H7 (cell line): ENCODE measurements at regions not wholly inside any gene's neighbourhood (a gene's known extent, or its start where the extent isn't known, plus 50 kb on each side); places are given as distances from the start of the nearest gene placed in this dataset.

Source experiments
- DNase-seq: peaks from one replicate; pipeline ENCODE4 v3.0.0; 2012
- H3K27me3 ChIP-seq: 2 replicates; pipeline ENCODE4 v1.6.0; 2011; ENCODE audit warnings: mild to moderate bottlenecking, low read length; ENCODE audit not compliant: control insufficient read depth, insufficient read depth
- H3K36me3 ChIP-seq: replicated peaks from 2 replicates; pipeline ENCODE4 v1.5.1; 2011; ENCODE audit warnings: low read length; ENCODE audit not compliant: control insufficient read depth, insufficient read depth
- H3K4me3 ChIP-seq: 2 replicates; pipeline ENCODE4 v1.5.1; 2011; ENCODE audit warnings: low read depth, mild to moderate bottlenecking, control low read depth, low read length, moderate library complexity; ENCODE audit not compliant: insufficient read depth

DNA sequence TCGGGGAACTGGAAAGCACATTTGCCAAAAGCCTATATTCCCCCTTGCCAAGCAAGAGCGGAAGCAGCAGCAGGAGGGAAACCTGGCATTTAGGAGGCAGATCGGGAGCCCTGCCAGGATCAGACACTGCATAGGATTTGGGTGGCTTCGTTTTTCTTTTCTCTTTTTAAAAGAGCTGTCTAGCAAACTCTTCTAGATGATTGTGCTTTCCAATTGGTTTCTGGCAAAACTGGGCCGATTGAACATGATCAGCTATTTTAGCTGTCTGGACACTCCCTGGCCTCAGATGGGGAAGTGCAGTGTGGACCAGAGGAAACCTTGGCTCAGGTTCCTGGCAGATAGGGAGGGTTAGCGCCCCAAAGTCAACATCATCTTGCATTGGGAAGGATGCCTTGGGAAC is 414.0 kb upstream of the KAZN start:
- H3K27me3 ChIP-seq, result peaks cover 2% of the 10 kb centered on the region
- DNase-seq, result no peak
- H3K4me3 ChIP-seq, result no peak overlapping the region
- H3K36me3 ChIP-seq, result no peaks in the 10 kb centered on the region

DNA sequence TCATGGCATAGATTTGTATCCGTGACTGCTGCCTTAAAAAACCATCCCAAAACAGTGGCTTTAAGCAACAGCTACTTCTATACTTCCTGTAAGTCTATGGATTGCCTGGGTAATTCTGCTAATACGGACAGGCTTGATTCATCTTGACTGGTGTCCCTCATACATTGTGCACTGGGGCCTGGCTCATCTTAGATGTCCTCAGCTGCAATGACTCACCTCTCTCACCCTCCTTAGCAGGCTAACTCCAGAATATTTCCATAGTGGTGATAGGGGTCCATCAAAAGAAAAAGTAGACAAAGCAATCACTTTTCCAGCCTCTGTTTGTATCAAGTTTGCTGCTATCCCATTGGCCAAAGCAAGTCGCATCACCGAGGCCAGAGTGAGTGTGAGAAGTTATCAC is 409.1 kb upstream of the KAZN start:
- H3K4me3 ChIP-seq, result no peak overlapping the region
- peaks cover 3% of the 10 kb centered on the region; the same call in 1 of the 2 replicates for H3K27me3 ChIP-seq
- H3K36me3 ChIP-seq, result no peaks in the 10 kb centered on the region
- DNase-seq, result no peak

DNA sequence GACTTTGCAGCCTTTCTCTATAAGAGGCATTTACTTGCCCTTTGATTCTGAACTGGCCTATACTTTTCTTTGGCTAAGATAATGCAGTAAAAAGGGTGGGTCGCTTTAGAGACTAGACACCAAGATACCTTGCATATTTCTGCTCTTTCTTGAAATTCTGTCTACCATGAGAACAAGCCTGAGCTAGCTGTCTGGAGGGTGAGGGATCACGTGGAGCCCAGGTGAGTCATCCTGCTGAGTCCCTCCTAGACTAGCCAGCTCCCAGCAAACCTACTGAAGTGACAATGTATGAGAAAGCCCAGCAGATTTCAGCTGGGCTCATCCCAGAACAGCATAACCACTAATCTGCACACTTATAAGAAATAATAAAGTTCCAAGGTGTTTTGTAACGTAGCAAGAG is 408.0 kb upstream of the KAZN start:
- DNase-seq, result no peak
- H3K27me3 ChIP-seq, result peaks cover 3% of the 10 kb centered on the region; the same call in 1 of the 2 replicates

DNA sequence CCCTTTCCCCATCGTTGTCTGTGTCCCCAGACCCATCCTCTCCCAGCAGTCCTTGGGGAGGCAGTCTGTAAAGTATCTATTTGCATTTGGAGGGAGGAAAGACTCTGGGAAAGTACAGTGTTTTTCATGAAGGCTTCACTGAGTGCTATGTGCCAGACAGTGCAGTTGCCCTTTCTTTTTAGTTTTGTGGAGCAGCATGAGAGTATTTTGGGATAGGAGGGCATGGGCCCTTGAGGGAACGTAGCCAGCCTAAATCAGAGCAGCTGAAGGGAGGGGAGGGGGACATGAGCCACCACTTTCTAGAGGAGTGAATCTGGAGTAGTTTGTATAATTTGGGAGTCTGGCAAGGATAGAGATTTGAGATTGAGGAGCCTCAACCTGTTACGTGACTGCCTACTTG is 404.0 kb upstream of the KAZN start:
- no peaks in the 10 kb centered on the region for H3K36me3 ChIP-seq
- H3K27me3 ChIP-seq, result peaks cover 3% of the 10 kb centered on the region; the same call in 1 of the 2 replicates
- DNase-seq, result no peak
- no peak overlapping the region for H3K4me3 ChIP-seq

More for the DNA sequence above, 408.0 kb upstream of the KAZN start:
- H3K36me3 ChIP-seq, result no peaks in the 10 kb centered on the region
- no peak overlapping the region for H3K4me3 ChIP-seq

DNA sequence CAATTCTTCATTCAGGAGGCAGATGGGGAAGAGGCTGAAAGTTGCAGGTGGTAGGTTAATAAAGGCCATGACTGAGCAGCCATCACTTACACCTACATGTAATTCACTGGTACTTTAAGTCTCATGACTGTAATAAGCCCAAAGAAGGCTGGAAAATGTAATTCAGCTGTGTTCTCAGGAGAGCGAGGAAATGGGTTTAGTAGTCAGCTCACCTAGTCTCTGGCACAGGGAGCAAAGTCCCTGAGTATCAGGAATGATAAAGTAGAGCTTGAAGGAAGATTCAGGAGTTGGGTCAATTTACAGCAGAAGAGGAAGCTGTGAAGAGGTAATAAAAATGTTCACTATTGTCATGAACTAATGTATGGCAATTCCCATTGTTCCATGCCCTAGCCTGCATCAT is 393.4 kb upstream of the KAZN start:
- Histone ChIP-seq H3K27me3 (no peaks in the 10 kb centered on the region), H3K4me3 (no peak overlapping the region), H3K36me3 (no peaks in the 10 kb centered on the region)
- DNase-seq, result no peak

DNA sequence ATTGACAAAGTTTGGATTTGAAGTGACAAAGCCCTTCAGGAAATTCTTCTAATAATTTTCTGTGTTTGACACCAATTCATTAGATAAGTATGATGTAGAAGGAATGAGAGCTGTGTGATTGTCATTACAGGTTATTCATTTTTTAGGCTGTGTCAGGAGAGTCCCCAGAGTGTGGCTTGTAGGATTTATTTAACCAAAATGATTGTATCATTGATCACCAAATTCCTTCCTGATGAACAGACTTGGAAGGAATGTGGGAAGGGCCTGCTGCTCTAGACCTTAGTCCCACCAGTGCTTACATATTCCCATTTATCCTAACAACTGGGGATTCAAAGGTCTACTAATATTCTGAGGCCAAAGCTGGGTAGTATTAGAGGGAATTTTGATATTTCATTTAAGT is 383.3 kb upstream of the KAZN start:
- no peak overlapping the region for H3K4me3 ChIP-seq
- no peaks in the 10 kb centered on the region for H3K27me3 ChIP-seq
- no peak for DNase-seq
- H3K36me3 ChIP-seq, result no peaks in the 10 kb centered on the region

DNA sequence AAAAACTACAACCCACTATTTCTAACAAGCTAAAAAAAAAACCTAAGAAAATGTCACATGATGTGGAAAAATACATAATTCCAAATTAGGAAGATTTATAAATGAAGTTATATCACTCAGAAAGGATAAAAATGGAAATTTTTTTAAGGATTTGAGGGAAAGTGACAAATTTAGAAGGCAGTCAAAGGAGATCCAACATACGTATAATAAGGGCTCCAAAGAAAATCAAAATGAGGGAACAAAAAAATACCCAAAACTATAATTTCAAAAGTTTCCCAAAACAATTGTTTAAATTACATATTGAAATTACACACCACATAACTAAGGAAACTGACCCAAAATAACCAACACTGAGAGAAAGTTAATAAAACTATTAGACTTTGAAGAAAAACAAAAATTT is 381.1 kb upstream of the KAZN start:
- Histone ChIP-seq H3K36me3 (no peaks in the 10 kb centered on the region), H3K27me3 (no peaks in the 10 kb centered on the region), H3K4me3 (no peak overlapping the region)
- DNase-seq, result no peak

DNA sequence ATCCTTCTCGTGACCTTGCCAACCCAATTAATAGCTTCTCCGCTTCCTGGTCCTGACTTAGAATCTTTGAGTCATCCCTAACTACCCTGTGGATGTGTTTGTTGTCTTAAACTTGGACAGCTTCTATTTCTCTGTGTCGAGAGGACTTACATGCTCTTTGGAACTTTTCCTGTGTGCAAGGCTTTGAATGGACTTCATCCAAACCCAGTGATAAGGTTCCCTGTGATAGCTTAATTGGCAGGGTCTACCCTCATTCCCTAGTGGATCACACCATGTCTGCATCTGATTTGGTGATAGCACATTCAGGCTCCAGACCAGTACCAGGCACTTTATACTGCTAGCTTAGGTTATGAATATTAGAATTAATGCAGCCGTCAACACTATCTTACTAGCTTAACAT is 378.2 kb upstream of the KAZN start:
- no peak for DNase-seq
- no peak overlapping the region for H3K4me3 ChIP-seq
- H3K36me3 ChIP-seq, result no peaks in the 10 kb centered on the region
- no peaks in the 10 kb centered on the region for H3K27me3 ChIP-seq

DNA sequence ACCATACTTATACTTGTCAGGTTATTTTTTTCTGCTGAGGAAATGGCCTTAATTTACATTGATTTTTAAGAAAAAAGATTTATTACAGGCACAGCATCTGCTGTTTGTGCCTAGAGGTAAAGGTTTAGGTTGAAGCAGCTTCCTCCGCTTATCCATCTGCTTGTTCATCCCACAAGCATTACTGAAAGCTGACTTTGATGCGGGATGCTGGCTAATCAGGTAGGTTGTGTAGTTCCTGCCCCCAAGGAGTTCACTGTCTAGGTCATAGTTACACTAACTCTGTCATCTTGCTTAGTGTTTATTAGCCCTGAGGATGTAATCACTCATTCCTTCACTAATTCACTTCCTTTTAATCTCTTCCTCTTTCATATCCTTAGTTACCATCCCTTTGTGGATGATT is 377.7 kb upstream of the KAZN start:
- Histone ChIP-seq H3K36me3 (no peaks in the 10 kb centered on the region), H3K4me3 (no peak overlapping the region), H3K27me3 (no peaks in the 10 kb centered on the region)
- no peak for DNase-seq

DNA sequence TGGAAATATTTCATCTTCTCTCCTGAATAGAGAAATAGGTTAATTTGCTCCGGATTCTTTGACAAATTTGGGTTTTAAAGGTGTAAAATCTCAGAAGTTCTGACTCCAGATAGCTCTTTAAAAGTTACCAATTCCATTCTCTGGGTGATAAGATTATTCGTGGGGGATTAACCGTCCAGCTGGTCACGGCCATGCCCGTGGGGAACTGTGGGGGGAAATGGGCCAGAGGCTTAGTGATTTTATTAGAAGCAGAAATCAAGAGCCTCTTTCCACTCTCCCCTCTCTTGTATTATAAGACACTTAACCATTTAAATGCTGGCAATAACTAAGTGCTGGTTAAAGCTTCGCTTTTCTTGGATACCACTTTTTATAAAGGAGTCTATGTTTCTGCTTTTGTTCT is 376.4 kb upstream of the KAZN start:
- no peaks in the 10 kb centered on the region for H3K36me3 ChIP-seq
- no peak for DNase-seq
- no peak overlapping the region for H3K4me3 ChIP-seq
- H3K27me3 ChIP-seq, result no peaks in the 10 kb centered on the region

DNA sequence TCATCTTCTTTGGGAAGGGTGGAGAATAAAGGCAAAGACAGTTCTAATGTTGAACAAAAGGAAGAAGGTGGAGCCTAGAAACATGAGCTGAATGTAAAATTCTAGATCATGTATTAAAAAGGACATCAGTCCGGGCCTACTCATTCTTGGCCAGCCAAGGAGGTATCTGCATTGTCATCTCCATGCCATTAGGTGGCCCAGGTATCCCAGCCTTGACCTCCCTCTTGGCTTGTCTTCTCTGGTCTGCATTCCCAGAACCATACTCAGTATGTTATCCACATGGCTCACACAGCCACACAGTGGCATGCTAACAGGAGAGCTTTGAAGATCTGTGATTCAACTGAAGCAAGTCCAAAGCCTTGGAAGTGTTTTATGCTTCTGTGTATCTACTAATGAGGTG is 369.8 kb upstream of the KAZN start:
- no peak for DNase-seq
- H3K4me3 ChIP-seq, result no peak overlapping the region
- H3K36me3 ChIP-seq, result no peaks in the 10 kb centered on the region
- H3K27me3 ChIP-seq, result no peaks in the 10 kb centered on the region

DNA sequence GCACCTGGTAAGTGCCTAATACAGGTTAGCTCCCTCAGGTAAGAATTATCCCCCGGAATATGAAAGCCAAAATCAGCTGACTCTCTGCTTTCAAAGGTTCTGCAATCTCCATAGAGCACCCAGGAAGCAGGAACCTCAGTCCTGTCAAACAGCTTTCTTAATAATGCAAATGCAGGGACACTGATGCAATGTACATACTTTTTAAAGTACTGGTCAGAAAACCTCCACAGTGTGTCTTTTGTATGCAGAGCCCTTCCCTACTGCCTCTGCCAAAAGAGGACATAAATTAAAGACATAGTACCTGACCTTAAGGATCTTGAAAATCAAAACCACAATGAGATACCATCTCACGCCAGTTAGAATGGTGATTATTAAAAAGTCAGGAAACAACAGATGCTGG is 365.0 kb upstream of the KAZN start:
- Histone ChIP-seq H3K36me3 (no peaks in the 10 kb centered on the region), H3K4me3 (no peak overlapping the region), H3K27me3 (no peaks in the 10 kb centered on the region)
- DNase-seq, result no peak

DNA sequence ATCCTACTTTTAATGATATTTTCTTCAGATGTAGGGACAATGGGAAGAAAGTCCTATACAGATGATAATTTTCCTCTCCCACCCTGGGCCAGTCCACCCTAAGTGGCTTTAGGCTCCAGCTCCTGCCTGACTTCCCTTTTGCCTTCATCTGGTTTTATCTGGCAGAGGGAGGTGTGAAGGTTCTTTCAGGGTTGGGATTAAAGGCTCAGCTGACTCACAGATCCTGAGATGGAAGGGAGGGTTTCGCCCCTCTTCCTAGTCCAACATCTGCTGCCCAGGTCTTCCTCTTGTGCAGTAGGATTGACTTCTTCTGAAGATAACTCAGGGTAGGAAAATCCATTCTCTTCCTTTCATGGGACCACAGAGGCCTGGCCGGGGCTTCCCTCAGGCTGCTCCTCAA is 362.4 kb upstream of the KAZN start:
- Histone ChIP-seq H3K4me3 (no peak overlapping the region), H3K27me3 (no peaks in the 10 kb centered on the region), H3K36me3 (no peaks in the 10 kb centered on the region)
- no peak for DNase-seq

DNA sequence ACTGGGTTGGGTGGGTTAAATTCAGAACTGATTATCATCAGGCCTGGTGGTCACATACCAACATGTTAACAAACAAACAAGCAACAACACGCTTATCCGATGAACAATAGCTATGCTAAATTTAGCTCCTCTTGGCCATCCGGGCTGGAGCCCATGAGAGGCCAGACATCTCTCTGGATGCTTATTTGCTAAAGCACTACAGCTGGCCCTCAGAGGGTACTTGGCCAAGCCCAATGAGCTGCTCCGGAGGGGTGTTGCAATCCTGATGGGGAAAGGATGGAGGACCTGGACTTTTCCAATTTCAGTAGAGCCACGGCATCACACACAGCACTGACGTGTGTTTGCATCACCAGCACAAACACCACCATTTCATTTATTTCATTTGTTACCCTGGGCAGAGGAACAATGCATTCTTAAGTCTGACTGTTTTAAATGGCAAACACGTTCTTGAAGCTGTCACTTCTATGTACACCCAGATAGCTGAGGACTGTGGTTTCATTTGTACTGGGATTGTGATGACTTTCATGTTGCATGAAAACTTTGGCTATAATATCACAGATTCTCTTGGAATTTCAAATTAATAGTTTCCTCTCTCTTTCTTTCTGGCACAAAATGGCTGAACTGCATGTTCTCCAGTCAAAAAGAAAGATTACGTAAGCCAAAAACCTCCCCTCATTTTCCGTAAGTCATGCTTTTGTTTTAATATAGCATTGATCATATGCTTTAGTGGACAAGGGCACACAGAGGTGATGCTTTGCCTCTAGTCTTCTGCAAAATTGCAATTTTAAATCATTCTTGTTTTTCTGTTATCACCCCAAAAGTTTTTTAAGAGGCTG is 359.8 kb upstream of the KAZN start:
- DNase-seq, result no peak
- no peak overlapping the region for H3K4me3 ChIP-seq
- H3K27me3 ChIP-seq, result no peaks in the 10 kb centered on the region

DNA sequence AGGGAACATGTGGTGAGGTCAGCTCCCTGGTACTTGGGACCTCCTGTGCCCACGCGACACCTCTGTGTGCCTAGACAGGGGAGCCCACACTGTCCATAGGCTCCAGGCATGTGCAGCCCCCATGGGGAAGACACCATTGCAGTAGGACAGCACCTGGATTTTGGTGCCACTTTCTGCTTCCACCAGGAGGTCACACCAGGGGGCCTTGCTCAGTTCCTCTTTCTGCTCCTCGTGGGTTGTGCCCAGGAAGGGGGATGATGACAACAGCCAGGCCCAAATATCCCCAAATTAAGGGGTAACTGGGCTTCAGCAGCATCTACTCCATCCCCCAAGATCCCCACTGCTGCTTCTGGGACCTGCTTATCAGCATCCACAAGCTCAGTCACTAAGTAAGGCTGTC is 358.2 kb upstream of the KAZN start:
- Histone ChIP-seq H3K36me3 (no peaks in the 10 kb centered on the region), H3K27me3 (no peaks in the 10 kb centered on the region), H3K4me3 (no peak overlapping the region)
- no peak for DNase-seq

More for the DNA sequence above, 359.8 kb upstream of the KAZN start:
- no peaks in the 10 kb centered on the region for H3K36me3 ChIP-seq

DNA sequence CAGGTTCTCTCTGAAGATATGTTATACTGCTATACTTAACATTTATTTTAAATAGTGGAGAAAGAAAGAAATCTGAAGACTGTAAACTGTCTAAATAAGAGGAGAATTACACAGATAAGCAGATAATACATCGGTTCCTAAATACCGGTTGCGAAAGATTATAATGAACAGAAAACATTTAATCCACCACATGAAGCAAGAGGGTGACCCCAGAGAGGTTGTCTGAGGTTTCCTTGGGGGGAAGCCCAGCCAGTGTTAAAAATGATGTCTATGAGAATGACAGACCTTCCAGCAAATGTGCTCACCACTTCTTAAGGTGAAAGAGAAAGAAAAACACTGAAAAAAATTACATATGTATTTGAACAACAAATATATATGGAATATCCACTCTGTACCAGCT is 356.4 kb upstream of the KAZN start:
- DNase-seq, result no peak
- Histone ChIP-seq H3K36me3 (no peaks in the 10 kb centered on the region), H3K4me3 (no peak overlapping the region), H3K27me3 (no peaks in the 10 kb centered on the region)
